Testis (tissue), 2 donors: ENCODE measurements at regions not wholly inside any gene's neighbourhood (a gene's known extent, or its start where the extent isn't known, plus 50 kb on each side); places are given as distances from the start of the nearest gene placed in this dataset.

ENCODE experiments used
- POLR2A ChIP-seq: fragments of 450-650 bp; IDR thresholded peaks from one replicate; pipeline ENCODE4 v1.6.1; 2017; ENCODE audit warnings: antibody characterized with exemption, mild to moderate bottlenecking, moderate library complexity
- TF ChIP-seq, protein P1 (sequence below), 3 experiments: fragments of 450-650 bp in 2 of 3; fragments of 200-600 bp in 1 of 3; sonication (generic) in 1 of 3; IDR thresholded peaks; one replicate each; pipeline ENCODE4 v1.5.1; 2016 to 2019; ENCODE audit warnings: antibody characterized with exemption in 3 of 3, mild to moderate bottlenecking in 2 of 3, moderate library complexity in 1 of 3

DNA sequence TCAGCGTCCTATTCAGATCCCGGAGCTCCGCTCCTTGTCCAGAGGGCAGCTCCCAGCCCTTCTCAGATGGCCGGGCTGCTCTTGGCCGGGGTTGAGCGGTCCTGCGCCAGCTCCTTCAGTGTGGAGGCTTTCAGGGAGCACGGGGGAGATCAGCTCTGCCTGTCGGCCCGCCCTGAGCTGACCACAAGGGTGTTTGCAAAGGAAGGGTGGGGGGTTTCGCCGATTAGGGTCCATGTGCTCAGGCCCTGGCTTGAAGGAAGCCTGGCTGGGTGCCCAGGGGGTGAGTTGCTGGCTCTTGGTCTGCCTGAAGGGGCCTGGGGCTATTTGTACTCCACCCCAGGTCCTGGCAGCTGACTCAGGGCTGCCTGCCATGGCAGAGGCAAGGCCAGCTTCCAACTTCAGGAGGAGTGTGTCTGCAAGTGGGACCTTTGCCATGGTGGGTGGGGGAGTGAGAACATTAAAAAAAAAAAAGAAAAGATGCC is 250.1 kb upstream of the KLF4 start:
- TF ChIP-seq, protein P1, sequence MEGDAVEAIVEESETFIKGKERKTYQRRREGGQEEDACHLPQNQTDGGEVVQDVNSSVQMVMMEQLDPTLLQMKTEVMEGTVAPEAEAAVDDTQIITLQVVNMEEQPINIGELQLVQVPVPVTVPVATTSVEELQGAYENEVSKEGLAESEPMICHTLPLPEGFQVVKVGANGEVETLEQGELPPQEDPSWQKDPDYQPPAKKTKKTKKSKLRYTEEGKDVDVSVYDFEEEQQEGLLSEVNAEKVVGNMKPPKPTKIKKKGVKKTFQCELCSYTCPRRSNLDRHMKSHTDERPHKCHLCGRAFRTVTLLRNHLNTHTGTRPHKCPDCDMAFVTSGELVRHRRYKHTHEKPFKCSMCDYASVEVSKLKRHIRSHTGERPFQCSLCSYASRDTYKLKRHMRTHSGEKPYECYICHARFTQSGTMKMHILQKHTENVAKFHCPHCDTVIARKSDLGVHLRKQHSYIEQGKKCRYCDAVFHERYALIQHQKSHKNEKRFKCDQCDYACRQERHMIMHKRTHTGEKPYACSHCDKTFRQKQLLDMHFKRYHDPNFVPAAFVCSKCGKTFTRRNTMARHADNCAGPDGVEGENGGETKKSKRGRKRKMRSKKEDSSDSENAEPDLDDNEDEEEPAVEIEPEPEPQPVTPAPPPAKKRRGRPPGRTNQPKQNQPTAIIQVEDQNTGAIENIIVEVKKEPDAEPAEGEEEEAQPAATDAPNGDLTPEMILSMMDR (IDR thresholded peaks at IDR 0.05), result no peak
- TF ChIP-seq POLR2A, result no peak
